ENCODE measurements at regions not wholly inside any gene's neighbourhood (a gene's known extent, or its start where the extent isn't known, plus 50 kb on each side); places are given as distances from the start of the nearest gene placed in this dataset.

DNA sequence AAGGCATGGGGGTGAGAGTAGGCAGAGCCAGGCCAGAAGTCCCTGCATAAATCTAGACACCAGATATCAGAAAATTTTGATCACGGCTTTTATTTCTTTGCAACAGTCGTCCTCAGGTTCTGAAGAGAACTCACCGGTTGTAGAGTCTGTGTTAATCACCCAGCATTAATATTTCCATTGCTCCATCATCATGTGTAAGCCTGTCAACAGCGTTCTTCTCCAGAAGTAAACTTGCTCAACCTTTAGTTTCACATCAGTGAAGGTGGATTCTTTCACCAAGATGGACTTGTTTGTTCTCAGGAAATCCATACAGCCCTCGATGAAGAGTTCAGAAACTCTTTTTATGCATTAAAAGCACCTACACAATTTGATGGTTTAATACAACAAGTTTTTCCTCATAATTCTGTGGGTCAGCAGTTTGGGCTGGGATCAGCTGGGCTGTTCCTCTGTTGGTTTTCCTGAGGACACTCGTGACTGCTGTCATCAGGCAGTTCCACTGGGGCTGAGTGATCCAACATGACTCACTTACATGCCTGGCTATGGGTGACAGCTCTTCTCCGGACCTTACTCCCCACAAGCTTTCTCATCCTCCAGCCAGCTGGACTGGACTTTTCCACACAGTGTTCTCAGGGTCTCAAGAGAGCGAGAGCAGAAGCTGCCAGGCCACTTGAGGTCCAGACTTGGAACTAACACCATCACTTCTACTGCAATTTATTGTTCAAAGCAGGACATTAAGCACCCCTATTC lies 303.4 kb downstream of the ZNF621 start:
- no peak for DNase-seq

DNA sequence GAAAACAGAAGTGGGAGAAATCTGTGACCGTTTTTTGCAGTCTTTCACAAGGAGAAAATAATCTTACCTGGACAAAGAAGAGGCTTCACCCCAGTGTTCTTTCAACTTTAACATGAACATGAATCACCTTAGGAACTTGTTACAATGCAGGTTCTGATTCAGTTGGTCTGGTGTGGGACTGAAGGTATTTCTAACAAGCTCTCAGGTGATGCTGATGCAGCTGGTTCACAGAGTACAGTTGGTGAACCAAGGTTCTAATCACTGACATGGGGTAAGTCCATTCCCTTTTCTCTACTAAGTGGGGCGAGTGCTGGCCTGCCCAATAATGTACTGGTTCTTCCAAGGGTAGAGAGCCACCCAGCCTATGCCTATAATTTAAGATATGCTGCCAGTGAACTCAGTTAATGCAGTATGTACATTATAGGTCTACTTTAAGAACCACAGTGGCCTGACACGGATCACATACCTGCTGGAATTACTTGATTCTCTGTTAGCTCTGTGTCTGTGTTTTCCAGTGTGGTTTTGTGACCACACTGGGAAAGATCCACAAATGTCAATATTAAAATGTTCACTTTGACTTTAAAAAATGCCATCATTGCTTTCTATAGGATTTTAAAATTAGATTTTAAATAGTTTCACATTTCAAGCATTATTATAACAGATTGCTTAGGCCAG lies 304.1 kb downstream of the ZNF621 start:
- no peak for DNase-seq

DNA sequence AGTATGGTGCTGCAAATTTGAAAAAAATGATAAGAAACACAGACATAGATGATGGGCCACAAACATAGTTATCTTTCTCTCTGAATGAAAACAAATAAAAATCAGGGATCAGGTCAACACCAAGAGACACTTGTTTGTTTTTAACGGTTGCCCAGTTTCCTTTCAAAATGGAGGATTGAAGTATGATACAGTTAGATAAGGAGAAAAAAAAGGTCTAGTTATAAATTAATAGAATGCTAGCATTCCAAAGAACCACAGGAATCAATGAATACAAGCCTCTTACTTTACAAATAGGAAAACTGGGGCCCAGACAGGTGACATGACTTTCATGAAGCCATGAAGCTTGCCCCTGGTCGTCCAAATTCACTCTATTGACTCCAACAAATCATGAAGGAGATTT lies 305.1 kb downstream of the ZNF621 start:
- no peak for DNase-seq

DNA sequence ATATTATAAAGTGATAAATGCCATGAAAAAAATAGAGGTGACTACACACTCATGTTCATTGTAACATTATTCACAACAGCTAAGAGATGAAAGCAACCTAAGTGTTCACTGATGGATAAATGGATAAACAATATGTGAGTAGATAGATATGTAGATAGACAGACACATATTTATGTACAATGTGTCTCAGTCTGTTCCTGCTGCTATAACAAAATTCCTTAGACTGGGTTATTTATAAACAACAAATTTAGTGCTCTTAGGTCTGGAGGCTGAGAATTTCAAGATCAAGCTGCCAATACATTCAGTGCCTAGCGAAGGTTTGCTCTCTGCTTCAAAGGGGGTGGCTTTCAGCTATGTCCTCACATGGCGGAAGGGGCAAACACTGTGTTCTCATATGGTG lies 312.5 kb downstream of the ZNF621 start:
- no peak for DNase-seq

DNA sequence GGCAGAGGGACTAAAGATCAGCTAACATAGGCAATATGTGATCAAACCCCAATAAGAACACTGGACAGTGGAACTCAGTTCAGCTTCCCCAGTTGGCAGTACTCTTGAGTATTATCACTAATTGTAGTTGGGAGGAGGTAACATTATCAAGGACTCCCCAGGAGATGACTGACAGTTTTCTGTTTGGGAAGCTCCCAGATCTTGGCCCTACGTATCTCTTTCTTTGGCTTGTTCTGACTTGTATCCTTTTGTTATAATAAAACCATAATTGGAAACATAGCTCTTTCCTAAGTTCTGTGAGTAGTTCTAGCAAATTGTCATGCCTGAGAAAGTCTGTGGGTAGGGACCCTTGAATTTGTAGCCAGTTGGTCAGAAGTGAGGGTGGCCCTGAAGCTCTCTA lies 316.4 kb downstream of the ZNF621 start:
- DNase-seq = no peak

DNA sequence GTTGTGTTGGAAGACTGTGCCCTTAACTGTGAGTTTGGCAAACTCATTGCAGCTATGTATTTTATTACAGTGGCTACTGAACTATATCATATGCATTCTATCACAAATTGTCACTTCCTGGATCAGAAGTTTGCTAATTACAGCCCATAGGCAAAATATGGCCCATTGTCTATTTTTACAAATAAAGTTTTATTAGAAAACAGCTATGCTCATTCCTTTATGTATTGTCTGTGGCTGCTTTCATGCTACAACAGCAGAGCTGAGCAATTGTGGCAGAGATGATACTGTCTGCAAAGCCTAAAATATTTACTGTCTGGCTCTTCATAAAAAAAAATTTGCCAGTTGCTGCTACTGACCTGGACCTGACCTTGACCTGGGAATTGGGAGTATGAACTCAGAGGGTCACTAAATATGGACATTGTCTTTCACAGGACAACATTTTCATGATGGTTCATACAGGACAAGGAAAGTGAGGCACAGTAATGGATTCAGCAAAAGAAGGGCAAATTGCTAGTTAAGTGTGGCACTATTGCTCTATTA lies 316.9 kb downstream of the ZNF621 start:
- no peak for DNase-seq

DNA sequence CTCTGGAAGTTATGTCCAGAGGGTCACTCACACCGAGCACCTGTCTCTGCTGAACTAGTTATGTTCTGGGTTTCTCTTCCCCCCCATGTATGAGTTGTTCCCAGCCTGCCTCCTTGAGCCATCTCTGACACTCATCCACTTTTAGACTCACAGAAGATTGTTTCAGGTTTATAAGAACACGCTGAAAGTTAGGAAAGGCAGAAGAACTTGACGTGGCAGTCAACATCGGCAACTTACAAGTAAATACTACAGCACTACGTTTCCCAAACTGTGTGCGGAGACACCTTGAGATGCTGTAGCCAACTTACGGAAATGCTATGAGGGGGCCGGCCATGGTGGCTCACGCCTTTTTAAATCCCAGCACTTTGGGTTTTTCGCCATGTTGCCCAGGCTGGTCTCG lies 318.0 kb downstream of the ZNF621 start:
- DNase-seq = no peak

DNA sequence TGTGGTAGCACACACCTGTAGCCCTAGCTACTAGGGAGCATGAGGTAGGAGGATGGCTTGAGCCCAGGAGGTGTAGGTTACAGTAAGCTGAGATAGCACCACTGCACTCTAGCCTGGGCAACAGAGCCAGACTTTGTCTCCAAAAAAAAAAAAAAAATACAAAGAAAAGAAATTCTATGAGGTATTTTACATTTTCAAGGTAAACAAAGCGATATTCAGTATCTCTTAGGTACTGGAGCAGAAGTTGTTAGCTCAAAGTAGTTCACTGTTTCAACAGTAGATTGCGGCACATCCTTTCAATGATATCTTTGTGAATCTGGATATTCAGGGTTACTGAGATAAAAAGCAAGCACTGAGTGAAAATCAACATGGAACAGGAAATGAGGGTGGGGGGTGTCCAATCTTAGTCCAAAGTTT lies 318.5 kb downstream of the ZNF621 start:
- no peak for DNase-seq

DNA sequence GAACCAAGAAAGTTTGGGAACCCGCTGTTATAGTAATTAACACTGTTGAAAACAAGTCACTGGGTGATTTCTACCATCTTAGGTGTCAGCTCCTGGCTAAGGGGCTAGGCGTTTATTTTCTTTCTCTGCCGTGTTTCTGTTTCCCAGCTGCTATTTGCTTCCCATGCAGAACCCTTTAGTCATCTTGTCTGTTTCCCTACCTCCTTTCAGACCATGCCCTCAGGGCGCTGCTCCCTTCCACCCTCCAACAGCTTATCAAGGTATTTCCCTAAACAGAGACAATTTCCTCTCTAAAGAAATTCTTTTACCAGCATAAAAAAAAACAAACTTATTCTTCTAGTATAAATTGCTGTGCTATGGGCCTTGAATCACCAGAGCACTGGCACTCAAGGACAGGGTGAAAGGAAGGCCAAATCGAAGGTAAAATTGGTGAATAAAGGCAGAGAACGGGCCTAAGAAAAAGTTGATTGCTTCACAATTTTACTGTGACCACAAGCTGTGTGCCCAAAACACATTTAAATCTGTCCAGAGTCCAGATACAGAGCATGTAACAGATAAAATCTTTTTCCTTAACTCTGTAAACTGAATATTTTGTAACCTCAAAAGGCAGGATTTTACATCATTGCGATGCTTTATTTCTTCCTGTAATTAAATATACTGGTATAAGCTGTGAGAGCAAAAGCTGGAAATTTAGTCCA lies 319.2 kb downstream of the ZNF621 start:
- no peak for DNase-seq

DNA sequence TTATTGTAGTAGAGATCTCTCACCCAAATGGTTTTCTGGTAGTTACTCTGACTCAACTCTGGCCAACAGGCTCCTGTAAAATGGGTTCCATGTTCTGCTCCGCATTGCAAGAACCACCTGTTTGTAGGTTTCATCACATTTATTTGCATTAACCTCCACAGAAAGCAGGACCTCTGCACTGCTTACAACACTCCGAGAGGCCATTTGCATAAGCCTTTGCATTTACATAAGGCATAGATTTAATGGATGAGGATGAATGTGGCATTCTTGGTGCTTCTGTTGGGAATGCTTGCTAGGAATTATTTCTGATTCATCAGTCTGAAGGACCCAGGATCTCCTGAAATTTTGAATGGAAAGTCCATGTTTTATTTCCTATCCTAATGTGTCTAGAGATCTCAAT lies 320.1 kb downstream of the ZNF621 start:
- DNase-seq = no peak

DNA sequence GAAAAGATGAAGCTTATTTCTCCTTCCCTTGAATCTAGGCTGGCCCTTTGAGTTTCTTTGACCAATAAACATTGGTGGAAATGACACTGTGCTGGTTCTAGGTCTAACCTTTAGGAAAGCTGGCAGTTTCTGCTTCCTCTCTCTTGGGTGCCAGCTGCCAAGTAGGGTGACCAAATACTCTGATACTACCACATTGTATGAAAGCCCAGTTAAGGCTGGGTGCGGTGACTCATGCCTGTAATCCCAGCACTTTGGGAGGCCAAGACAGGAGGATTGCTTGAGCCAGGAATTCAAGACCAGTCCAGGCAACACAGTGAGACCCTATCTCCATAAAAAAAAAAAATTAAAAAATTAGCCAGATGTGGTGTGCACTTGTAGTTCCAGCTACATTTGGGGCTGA lies 320.7 kb downstream of the ZNF621 start:
- DNase-seq = no peak

DNA sequence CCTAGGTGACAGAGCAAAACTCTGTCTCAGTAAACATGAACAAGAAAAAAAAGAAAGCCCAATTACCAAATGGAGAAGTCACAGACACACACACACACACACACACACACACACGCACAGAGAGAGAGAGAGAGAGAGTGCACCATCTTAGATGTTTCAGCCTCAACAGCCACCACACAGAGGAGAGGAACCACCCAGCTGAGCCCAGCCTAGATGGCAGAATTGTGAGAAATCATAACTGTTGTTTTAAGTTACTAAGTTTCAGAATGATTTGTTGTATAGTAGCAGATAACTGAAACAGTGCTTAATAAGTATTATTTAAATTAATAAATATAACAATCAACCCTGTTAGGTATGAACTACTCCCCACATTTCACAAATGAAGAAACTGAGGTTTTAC lies 321.2 kb downstream of the ZNF621 start:
- no peak for DNase-seq

DNA sequence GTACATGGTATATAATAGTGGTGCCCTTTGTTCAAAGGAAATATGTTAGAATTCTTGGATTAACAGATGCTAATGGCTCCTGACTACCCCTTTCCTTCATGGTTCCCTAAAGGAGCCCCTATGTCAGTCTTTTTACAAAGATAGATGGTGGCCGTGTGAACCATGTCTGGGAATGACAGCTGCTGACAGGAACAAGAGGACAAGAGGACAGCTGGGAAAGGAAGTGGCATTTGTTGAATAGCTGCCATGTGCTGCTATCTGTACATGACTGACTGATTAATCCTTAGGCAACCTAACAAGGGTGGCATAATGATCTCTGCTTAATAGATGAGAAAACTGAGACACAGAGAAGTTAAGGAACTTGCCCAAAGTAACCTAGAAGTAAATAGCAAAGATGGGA lies 321.7 kb downstream of the ZNF621 start:
- DNase-seq = no peak

DNA sequence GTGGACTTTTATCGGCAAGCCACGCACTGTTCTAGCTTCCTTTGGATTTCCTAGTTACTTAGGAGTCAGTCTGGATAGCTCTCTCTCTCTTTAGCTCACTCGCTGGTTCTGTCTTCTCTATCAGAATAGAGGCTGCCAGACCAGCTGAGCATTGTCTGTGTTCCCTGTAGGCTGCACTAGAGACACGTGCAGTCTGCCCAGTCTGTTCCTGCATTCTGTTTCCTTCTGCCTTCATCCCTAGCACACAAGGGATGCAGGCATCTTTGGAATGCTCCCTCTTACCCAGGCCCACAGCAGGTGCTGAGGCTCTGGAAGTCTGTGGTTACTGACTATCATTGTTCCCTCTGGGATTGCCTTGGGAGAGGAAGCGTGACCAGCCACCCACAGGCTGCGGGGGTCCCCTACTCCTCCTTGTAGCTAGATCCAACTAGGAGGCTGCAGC lies 322.8 kb downstream of the ZNF621 start:
- no peak for DNase-seq

DNA sequence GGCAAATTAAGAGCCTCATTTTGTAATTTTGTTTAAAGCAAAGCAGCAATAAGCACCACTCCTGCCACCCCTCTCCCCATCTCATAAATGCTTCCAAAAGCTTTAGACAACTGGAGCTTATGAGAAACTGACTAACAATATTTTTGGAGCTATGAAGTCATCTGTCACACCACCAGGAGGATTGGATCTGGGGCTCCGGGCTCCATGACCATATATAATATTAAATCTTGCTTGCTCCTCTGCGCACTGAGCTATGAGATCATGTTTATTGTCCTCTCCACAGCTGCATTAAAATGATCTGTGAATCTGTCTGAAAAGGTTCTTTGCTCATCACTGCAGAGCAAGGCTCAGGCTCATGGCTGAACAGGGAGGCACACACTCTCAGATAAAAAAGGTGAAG lies 323.7 kb downstream of the ZNF621 start:
- DNase-seq = no peak

DNA sequence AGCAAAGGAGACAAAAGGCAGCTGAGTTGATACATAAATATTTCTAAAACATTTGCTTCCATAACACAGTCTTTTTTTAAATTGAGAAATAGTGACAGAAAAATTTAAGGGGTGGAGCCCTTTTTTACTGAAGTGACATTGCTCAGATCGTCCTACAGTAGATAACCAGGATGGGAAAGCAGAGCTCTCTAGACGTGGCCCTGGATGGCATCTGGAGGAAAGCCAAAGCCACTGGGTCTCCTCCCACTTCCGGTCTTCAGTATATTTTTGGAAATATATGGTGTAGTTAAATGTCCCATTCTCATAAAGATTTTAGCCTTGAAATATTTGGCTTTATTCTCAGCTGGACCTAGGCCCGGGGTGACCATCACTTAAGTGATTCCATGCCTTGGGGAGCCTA lies 326.1 kb downstream of the ZNF621 start:
- no peak for DNase-seq

DNA sequence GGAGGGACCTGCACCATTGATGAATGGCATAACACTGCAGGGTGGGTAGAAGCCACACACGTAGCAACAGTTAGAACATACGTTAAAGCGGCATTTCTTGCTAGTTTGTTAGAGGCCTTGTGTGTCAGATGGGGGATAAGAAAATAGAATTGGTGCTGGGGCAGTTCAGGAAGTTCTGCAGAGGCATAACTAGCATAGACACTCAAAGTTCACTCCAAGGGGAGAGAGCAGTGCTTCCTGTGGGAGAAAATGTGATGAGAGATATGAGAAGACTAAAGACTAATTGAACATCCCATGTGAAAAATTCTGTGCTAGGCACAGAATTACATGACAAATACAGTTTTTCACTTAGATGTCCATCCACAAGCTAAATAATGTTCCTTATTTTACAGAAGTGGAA lies 327.1 kb downstream of the ZNF621 start:
- no peak for DNase-seq

DNA sequence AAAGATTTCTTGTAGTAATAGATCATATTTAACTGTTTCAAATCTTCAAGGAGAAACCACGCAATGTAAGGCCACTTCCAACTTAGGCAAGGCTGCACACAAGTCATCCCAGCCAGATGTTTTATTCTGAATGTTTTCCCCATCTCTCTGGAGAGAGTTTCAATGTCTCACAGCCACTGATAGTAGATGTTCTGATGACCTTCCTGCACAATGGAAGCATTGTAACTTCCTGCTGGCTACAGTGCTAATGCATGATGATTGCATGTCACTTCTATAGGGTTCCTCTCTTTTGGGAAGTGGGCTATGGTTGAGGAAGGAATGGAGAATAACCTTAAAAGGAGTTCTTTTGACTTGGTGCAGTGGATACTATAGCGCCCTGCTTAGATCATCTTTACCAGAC lies 328.0 kb downstream of the ZNF621 start:
- no peak for DNase-seq

DNA sequence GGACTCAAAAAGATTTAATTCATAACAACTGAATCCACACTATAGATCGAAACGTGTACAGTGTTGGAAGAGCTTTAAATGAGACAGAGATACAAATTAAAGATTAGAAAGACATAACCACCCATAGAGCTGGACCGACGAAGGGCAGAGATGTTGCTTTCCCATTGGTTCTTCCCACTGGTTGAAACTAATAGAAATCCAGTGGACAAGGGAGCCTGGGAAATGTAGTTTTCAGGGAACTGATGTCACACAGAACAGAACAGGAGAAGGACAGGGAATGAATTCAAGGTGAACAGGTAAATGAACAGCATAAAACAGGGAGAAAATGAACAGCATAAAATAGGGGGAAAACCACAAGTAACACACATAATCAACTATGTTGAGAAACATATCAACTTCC lies 328.7 kb downstream of the ZNF621 start:
- no peak for DNase-seq

DNA sequence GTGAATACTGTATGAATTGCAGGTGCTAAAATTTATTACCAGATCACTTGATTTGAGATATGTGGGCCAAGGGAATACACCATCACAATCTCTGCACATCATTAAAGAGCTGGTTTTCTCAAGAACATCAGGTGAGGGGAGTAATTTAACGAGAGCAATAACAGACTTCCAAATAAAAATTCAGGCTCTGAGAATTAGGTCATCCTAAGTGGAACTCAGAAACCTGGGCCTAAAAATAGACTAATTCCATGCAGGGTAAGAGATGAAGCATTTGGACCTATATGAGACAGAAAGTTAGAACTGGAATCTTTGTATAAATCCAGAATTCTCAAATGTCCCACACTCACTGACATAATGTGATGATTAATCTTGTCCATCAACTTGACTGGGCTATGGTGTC lies 331.1 kb downstream of the ZNF621 start:
- no peak for DNase-seq

DNA sequence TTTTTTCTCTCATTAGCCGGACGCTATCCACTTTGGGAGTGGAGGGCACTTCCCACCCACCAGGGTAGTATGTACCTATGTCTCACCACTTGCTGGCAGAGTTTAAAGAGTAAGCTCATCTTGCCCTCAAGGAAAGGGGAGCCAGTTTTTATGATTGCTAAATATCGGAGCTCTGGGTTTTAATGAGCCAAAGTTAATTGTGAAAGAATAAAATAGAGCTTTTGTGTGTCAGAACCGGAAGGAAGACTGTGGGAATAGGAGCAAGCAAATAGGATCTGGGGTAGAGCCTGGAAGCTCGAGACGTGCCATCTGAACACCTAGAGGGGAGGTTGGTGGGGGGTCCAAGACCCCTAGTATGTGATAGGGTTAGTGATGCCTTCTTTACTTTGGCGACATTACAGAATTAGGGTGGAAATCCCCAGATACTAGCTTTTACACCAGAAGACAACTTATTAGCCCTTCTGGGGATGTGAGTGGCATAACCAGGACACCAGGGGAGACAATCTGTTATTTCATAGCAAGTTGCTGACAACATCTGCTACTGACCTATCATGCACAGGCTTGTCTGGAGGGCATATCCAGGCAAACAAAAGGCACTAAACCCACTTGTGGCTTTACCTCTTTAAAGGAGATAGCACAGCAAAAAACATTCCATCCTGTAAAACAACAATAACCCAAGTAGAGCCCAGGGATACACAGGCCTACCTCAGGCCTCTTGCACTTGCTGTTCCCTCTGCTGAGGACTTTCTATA lies 333.8 kb downstream of the ZNF621 start:
- no peak for DNase-seq

DNA sequence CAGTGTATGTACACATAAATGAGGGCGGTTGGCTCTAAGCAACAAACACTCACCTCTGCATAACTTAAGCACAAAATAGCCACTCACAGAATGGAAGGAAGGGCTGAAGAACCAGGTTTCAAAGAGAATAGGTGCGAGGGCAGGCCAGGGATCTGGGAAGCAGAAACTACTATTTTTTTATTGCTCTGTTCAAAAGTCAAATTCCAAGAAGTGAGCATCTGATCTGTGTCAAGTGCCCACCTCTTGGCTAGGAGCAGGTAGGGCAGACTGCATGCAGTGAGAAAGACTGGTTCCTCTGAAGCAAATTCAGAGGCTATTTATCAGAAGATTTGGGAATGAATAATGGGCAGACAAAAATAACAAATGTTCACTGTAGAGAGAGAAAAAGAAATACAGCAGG lies 336.4 kb upstream of the CTNNB1 start:
- DNase-seq = no peak

DNA sequence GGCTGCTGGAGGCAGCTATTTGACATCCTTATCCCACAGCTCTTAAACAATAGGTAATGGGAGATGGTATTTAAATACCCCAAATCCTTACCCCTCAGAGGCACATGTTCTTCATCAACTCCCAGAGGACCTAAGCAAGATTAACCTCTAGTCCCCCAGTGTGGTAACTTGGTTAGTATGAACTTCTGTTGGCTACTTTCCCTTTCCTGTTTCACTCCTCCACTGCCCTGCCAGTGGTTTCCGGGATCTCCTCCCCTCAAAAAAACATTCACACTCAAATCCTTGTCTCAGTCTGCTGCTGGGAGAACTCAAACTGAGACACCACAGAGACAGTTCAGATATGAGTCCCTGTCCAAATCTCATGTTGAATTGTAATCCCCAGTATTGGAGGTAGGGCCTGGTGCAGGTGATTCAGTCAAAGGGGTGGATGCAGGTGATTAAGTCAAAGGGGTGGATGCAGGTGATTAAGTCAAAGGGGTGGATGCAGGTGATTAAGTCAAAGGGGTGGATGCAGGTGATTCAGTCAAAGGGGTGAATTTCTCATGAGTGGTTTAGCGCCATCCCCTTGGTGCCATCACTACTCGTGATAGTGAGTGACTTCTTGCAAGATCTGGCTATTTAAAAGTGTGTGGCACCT lies 335.0 kb upstream of the CTNNB1 start:
- DNase-seq = no peak

Data from stimulated activated CD4-positive, alpha-beta T cell treated with anti-CD3 and anti-CD28 coated beads, Interleukin-4, amount 100 ng/mL, for 4 hours (primary cell).